ENCODE measurements at regions not wholly inside any gene's neighbourhood (a gene's known extent, or its start where the extent isn't known, plus 50 kb on each side); places are given as distances from the start of the nearest gene placed in this dataset.

DNA sequence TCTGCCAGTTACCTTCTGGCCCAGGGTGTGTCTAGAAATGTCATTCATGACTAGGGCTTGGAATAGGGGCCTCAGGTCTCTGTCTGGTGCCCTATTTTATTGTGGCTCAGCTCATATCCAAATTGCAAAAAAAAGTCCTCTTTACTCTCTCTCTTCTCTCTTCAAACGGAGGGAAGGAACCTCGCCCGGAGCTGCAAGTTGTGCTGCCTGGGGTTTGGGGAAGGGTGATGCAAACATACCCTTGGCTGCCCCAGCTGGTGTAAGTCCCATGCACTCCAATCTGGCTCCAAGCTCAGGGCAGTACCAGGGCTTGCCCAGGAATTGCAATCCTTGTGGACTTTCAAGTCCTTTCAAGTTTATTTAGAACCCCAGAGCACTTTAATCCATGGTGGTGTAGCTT is 549.6 kb downstream of the PCDH17 start:
- TF ChIP-seq, protein P1, sequence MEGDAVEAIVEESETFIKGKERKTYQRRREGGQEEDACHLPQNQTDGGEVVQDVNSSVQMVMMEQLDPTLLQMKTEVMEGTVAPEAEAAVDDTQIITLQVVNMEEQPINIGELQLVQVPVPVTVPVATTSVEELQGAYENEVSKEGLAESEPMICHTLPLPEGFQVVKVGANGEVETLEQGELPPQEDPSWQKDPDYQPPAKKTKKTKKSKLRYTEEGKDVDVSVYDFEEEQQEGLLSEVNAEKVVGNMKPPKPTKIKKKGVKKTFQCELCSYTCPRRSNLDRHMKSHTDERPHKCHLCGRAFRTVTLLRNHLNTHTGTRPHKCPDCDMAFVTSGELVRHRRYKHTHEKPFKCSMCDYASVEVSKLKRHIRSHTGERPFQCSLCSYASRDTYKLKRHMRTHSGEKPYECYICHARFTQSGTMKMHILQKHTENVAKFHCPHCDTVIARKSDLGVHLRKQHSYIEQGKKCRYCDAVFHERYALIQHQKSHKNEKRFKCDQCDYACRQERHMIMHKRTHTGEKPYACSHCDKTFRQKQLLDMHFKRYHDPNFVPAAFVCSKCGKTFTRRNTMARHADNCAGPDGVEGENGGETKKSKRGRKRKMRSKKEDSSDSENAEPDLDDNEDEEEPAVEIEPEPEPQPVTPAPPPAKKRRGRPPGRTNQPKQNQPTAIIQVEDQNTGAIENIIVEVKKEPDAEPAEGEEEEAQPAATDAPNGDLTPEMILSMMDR (IDR thresholded peaks at IDR 0.05) = no peak
- no peak for TF ChIP-seq POLR2A (IDR thresholded peaks at IDR 0.05)
